Esophagus squamous epithelium (tissue), 4 donors: ENCODE measurements at regions not wholly inside any gene's neighbourhood (a gene's known extent, or its start where the extent isn't known, plus 50 kb on each side); places are given as distances from the start of the nearest gene placed in this dataset.

Experiments
- small RNA-seq, 4 donors: library from RNA; depleted of rRNA; stranded (forward); fragments of <200 nt; gene quantifications; one replicate each; pipeline ENCODE3, GENCODE V24; 2016

Small RNAs in the stretch of these regions (small RNA-seq; reads per million reads assigned to genes)
- gene RF00002 (0.09 to 0.60 (median 0.21) reads per million in 4 donors), gene RF00019 (0 reads per million in 4 donors)
